Neural cell (in vitro differentiated cells): ENCODE measurements at regions not wholly inside any gene's neighbourhood (a gene's known extent, or its start where the extent isn't known, plus 50 kb on each side); places are given as distances from the start of the nearest gene placed in this dataset.

Source experiments
- MXI1 ChIP-seq: fragments of 450-650 bp; conservative IDR thresholded peaks from 2 replicates; pipeline ENCODE4 v1.6.1; 2014; ENCODE audit warnings: antibody characterized with exemption, mild to moderate bottlenecking; ENCODE audit not compliant: poor library complexity, severe bottlenecking
- POLR2AphosphoS5 ChIP-seq: IDR thresholded peaks from 2 replicates; pipeline ENCODE4 v1.6.1; 2012
- SMC3 ChIP-seq: fragments of 450-650 bp; conservative IDR thresholded peaks from 2 replicates; pipeline ENCODE4 v1.6.1; 2014; ENCODE audit warnings: antibody characterized with exemption, mild to moderate bottlenecking, moderate library complexity; ENCODE audit not compliant: poor library complexity
- TAF1 ChIP-seq: IDR thresholded peaks from 2 replicates; pipeline ENCODE4 v1.6.1; 2012; ENCODE audit warnings: low read depth
- TF ChIP-seq, protein P1 (sequence below): fragments of 450-650 bp; IDR thresholded peaks from 2 replicates; pipeline ENCODE4 v1.5.1; 2014; ENCODE audit warnings: antibody characterized with exemption, mild to moderate bottlenecking, moderate library complexity; ENCODE audit not compliant: poor library complexity, severe bottlenecking
- TF ChIP-seq, protein P2 (sequence below): IDR thresholded peaks from 2 replicates; pipeline ENCODE4 v1.6.1; 2012; ENCODE audit warnings: borderline replicate concordance

DNA sequence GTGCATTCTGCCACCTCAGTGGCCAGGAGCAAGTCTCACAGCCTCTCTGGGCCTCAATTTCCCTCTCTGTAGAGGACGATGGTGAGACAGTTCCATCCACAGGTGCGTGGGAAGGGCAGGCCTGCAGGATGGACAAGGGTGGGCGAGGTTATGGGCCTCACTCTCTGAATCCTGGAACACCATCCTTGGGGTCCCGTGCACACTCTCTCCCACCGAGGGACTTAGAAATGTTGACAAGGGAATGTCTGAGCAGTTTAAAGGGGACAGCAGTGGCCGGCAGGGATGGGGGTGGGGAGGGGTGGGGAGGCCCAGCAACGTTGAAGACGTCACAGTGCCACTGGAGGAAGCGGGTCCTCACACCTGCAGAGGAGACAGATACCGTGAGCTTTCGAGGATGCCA lies 111.5 kb downstream of the FOXL3 start:
- no peak for TF ChIP-seq TAF1
- TF ChIP-seq, protein P1, sequence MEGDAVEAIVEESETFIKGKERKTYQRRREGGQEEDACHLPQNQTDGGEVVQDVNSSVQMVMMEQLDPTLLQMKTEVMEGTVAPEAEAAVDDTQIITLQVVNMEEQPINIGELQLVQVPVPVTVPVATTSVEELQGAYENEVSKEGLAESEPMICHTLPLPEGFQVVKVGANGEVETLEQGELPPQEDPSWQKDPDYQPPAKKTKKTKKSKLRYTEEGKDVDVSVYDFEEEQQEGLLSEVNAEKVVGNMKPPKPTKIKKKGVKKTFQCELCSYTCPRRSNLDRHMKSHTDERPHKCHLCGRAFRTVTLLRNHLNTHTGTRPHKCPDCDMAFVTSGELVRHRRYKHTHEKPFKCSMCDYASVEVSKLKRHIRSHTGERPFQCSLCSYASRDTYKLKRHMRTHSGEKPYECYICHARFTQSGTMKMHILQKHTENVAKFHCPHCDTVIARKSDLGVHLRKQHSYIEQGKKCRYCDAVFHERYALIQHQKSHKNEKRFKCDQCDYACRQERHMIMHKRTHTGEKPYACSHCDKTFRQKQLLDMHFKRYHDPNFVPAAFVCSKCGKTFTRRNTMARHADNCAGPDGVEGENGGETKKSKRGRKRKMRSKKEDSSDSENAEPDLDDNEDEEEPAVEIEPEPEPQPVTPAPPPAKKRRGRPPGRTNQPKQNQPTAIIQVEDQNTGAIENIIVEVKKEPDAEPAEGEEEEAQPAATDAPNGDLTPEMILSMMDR, result no peak
- no peak for TF ChIP-seq POLR2AphosphoS5
- TF ChIP-seq, protein P2, sequence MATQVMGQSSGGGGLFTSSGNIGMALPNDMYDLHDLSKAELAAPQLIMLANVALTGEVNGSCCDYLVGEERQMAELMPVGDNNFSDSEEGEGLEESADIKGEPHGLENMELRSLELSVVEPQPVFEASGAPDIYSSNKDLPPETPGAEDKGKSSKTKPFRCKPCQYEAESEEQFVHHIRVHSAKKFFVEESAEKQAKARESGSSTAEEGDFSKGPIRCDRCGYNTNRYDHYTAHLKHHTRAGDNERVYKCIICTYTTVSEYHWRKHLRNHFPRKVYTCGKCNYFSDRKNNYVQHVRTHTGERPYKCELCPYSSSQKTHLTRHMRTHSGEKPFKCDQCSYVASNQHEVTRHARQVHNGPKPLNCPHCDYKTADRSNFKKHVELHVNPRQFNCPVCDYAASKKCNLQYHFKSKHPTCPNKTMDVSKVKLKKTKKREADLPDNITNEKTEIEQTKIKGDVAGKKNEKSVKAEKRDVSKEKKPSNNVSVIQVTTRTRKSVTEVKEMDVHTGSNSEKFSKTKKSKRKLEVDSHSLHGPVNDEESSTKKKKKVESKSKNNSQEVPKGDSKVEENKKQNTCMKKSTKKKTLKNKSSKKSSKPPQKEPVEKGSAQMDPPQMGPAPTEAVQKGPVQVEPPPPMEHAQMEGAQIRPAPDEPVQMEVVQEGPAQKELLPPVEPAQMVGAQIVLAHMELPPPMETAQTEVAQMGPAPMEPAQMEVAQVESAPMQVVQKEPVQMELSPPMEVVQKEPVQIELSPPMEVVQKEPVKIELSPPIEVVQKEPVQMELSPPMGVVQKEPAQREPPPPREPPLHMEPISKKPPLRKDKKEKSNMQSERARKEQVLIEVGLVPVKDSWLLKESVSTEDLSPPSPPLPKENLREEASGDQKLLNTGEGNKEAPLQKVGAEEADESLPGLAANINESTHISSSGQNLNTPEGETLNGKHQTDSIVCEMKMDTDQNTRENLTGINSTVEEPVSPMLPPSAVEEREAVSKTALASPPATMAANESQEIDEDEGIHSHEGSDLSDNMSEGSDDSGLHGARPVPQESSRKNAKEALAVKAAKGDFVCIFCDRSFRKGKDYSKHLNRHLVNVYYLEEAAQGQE, result no peak
- TF ChIP-seq MXI1, result no peak
- TF ChIP-seq SMC3, result no peak
